ENCODE measurements at regions not wholly inside any gene's neighbourhood (a gene's known extent, or its start where the extent isn't known, plus 50 kb on each side); places are given as distances from the start of the nearest gene placed in this dataset.
"Not testable (repeated sequence)": the region's sequence is repeated elsewhere in the genome, so short reads cannot be mapped to it uniquely, and the experiment has no call there.

DNA sequence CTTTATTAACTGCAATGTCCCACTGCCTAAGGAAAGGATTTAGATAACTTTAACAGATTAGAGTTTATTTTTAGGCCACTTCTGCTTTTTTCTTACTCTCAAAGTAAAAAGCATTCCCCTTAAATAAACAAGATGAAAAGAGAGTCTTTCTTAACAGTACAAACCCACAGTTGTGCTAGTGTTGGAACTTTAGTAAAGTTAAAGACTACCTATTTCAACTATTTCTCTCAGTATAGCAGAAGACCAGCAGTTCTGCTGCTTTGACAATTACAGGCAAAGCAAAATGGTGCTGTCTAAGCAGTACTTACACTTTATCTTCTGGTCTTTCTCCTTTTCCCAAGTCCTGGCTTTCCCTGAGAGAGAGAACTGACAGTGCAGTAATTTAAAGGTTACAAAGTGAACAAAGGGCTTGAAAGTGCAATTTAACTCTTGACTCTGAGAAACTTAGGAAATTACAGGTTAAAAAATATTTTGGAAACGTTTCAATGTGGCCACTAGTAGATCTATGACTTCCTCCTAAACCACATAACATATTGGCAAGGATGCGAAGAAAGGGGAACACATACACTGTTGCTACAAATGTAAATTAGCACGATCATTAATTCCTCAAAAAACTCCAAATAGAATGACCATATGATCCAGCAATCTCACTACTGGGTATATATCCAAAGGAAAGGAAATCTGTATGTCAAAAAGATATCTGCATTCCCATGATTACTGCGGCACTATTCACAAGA lies 135.4 kb upstream of the POGK start:
- Mint-ChIP-seq H3K27ac (no peak overlapping the region), H3K36me3 (no peaks in the 10 kb centered on the region), H3K4me1 (no peaks in the 10 kb centered on the region), H3K4me3 (no peak overlapping the region), H3K9me3 (no peaks in the 10 kb centered on the region), H3K27me3 (no peaks in the 10 kb centered on the region)
- CTCF ChIA-PET, result no interaction called here
- no peak for DNase-seq

DNA sequence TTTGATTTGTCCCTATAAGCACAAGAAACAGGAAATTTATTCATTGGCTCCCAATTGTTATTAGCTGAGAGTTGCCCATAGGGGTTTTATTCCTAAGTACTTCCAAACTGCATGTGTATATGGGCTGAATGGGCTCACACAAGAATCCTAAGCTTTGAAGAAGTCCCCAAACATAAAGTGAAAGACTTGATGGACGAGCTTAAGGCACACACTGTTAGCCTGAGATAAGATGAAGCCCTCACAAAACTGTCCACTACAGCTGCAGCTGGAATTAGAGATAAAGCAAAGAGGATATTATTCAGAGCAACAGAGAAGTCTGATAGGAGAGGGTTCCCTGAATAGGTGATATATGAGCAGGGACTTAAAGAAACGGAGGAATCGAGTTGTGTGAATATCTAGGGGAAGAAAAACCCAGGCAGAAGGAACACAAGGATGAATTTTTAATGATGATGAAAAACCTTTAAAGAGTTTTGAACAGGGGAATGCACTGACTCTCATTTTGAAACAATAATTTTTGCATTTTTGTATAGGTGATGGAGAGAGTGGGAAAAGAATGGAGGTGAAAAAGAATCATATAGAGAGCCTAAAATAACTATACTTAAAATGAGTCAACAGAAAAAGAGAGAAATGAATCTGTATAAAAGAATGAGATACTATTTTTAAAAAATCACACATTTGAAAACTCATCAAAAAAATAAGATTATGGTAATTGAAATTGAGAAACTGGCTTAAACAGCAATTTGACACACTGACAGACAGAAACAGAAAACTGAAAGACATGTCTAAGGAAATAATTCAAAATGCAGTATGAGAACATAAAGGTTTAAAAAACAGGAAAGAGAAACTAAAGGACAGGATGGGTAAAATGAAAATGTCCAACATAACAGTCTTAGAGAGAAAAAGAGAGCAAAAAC lies 133.6 kb upstream of the POGK start:
- Mint-ChIP-seq H3K4me3 (no peak overlapping the region), H3K27ac (no peak overlapping the region), H3K27me3 (no peaks in the 10 kb centered on the region), H3K9me3 (no peaks in the 10 kb centered on the region), H3K4me1 (no peaks in the 10 kb centered on the region), H3K36me3 (no peaks in the 10 kb centered on the region)
- CTCF ChIA-PET, result no interaction called here
- DNase-seq, result no peak

DNA sequence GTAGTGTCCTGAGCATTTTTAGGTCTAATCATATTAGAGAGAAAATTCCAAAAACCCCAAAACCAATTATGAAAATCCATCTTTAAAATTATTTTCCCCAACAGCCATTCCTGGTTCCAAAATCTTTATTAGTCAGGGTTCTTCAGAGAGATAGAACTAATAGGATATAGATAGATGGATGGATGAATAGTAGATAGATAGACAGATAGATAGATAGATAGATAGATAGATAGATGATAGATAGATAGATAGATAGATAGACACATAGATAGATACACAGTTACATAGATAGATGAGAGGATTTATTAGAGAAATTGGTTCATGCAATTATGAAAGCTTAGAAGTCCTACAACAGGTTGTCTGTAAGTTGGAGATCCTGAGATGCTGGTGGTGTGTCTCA lies 122.7 kb upstream of the POGK start:
- no peak overlapping the region for H3K4me3 Mint-ChIP-seq
- no peaks in the 10 kb centered on the region for H3K27me3 Mint-ChIP-seq
- peaks cover 5% of the 10 kb centered on the region for H3K9me3 Mint-ChIP-seq
- DNase-seq, result no peak
- CTCF ChIA-PET, result no interaction called here
- no peak overlapping the region for H3K27ac Mint-ChIP-seq
- H3K36me3 Mint-ChIP-seq, result no peaks in the 10 kb centered on the region
- H3K4me1 Mint-ChIP-seq, result no peaks in the 10 kb centered on the region

DNA sequence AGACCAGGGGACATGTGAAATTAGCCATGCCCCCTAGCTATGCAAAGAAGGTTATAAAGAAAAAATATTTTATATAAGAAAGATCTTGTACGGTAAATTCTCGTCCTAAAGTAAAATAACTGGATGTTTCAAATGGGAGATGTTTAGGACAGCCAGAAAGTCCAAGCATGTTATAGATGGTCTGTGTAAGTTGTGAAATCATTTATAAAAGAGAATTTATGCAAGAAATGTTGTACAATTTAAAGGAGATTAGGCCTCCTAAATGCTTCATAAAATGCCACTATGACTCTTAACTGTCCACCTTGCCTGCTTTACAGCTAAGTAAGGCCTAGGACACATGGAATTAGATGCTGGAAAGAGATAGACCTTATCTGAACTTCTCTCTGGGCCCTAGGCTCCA lies 118.1 kb upstream of the POGK start:
- peaks cover 9% of the 10 kb centered on the region for H3K9me3 Mint-ChIP-seq
- no peak overlapping the region for H3K4me3 Mint-ChIP-seq
- no peaks in the 10 kb centered on the region for H3K27me3 Mint-ChIP-seq
- CTCF ChIA-PET, result no interaction called here
- DNase-seq, result no peak
- no peaks in the 10 kb centered on the region for H3K36me3 Mint-ChIP-seq
- no peaks in the 10 kb centered on the region for H3K4me1 Mint-ChIP-seq
- H3K27ac Mint-ChIP-seq, result no peak overlapping the region

DNA sequence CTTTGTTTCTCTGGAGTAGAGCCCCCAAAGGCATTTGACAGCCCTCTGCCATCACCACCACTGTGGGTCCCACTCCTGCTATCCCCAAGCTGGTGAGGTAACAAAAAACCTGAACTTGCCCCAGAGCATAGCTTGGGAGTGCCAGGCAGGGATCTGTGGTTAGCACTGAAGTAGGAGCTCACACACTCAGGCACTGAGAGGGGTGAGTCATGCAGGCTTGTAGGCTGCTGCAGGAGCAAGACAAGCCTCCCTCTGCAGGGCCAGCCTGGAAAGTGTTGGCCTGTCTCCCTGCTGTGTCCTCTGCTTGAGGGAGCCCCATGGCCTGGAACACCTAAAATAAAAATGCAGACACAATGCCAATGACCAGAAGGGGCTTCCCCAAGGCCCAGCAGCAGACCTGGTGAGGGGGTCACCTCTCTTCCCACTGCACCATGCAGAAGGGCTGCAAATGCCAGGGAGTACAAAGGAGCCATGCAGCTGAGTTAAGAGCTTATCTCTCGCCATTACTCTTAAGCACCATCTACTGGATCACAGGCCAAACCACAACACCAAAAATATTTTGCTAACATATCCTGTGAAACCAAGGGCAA lies 108.9 kb upstream of the POGK start:
- H3K9me3 Mint-ChIP-seq, result no peaks in the 10 kb centered on the region
- H3K27ac Mint-ChIP-seq, result no peak overlapping the region
- no peaks in the 10 kb centered on the region for H3K27me3 Mint-ChIP-seq

DNA sequence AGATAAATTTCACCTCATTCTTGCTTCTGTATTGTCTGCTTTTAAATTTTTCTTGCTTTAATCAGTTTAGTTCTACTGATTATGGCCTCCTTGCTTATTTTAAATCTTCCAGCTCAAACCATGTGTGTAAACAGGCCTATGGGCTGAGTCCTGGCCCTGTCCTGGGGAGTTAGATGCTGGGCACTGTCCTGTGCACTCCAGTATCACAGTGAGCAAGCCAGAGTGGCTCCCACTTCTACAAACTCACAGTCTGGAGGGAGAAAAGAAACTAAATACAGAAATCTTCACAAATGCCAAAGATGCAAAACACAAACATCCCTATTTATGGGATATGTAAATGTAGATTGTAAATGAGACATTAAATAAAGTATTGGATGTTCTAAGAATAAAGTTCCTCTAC lies 101.1 kb upstream of the POGK start:
- Mint-ChIP-seq H3K4me3 (no peak overlapping the region), H3K27ac (no peak overlapping the region), H3K27me3 (no peaks in the 10 kb centered on the region), H3K36me3 (no peaks in the 10 kb centered on the region), H3K9me3 (no peaks in the 10 kb centered on the region), H3K4me1 (no peaks in the 10 kb centered on the region)
- no peak for DNase-seq
- CTCF ChIA-PET, result no interaction called here

More for the DNA sequence above, 108.9 kb upstream of the POGK start:
- Mint-ChIP-seq H3K36me3 (no peaks in the 10 kb centered on the region), H3K4me1 (no peaks in the 10 kb centered on the region), H3K4me3 (no peak overlapping the region)
- CTCF ChIA-PET, result no interaction called here
- DNase-seq, result no peak

DNA sequence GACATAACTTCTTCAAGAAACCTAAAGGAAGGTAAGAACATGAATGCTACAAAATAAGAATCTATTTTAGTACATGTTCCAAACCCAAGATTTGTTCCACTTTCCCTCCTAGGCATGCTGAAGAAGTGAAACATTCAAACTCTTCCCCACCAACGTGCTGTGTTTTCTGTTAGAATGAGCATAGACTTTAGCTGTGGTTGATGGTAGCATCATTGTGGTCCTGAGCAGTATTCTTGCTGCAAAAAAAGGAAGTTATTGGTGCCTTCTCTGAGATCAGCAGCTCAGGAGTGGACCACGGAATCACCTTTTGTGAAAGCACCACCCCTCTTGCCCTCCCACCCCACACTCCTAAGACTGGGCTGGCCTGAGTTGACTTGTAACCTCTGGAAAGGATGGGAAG lies 100.4 kb upstream of the POGK start:
- CTCF ChIA-PET, result no interaction called here
- Mint-ChIP-seq H3K27me3 (no peaks in the 10 kb centered on the region), H3K4me1 (no peaks in the 10 kb centered on the region), H3K36me3 (no peaks in the 10 kb centered on the region), H3K4me3 (no peak overlapping the region), H3K9me3 (no peaks in the 10 kb centered on the region), H3K27ac (no peak overlapping the region)
- DNase-seq, result no peak

DNA sequence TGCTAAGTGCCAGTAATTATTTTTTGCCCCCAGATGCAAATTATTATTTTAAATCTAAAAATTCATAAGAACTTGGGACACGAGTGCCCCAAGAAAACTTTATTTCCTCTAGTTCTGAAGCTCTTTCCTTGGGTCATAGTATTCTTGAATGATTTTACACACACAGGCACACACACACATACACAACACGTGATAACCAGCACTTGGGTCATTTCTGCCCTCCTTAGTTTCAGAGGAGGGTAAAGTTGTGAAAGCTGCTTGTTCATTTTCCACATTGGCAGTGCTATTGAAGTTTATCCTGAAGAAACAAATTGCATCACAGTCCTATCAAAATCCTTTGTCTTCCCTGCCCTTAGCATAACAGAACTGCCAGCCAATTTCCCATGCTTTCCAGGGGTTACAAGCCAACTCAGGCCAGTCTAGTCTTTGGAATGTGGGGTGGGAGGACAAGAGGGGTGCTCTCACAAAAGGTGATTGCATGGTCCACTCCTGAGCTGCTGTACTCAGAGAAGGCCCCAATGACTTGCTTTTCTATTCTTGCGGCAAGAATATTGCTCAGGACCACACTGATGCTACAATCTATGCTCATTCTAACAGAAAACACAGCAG lies 98.5 kb upstream of the POGK start:
- Mint-ChIP-seq H3K27me3 (no peaks in the 10 kb centered on the region), H3K4me1 (no peaks in the 10 kb centered on the region), H3K9me3 (no peaks in the 10 kb centered on the region), H3K4me3 (no peak overlapping the region), H3K27ac (no peak overlapping the region), H3K36me3 (no peaks in the 10 kb centered on the region)
- CTCF ChIA-PET, result interaction anchor here (0.7 kb wide), 1 partner anchor 72 kb away, joined by 3 read pairs; no protein-coding TSS in a partner anchor
- DNase-seq, result no peak

DNA sequence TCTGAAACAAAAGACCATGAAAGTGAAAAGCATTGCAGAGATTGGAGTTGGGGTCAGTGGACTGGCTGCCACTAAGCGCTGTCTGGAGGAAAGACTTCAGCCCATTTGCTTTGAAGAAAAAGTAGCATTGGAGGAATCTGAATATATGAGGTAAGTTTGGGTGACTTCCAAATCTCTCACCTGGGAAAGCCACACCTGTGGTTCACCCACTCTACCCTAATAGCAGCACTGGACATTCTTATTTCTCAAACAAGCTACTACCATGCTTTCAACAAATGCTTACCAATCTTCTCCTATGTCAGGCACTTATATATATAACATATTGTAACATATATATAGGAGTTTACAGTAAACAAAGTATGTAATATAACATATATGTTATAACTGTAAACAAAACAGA lies 76.0 kb upstream of the POGK start:
- no peaks in the 10 kb centered on the region for H3K27me3 Mint-ChIP-seq
- no peak for DNase-seq
- no peaks in the 10 kb centered on the region for H3K9me3 Mint-ChIP-seq
- no peaks in the 10 kb centered on the region for H3K4me1 Mint-ChIP-seq
- no peak overlapping the region for H3K27ac Mint-ChIP-seq
- no peak overlapping the region for H3K4me3 Mint-ChIP-seq
- CTCF ChIA-PET, result no interaction called here
- H3K36me3 Mint-ChIP-seq, result no peaks in the 10 kb centered on the region

DNA sequence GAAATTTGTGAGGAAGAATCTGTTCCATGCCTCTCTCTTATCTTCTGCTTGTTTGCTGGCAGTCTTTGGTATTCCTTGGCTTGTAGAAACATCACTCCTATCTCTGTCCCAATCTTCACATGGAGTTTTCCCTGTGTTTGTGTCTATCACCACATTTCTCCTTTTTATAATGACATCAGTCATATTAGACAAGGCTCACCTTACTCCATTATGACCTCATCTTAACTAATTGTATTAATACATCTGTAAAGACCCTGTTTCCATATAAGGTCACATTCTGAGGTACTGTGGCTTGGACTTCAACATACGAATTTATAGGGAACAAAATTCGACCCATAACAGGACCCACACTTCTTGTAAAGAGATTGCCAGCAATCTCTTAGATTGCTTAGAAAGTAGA lies 72.3 kb upstream of the POGK start:
- H3K4me3 Mint-ChIP-seq, result no peak overlapping the region
- no peak overlapping the region for H3K27ac Mint-ChIP-seq
- H3K36me3 Mint-ChIP-seq, result no peaks in the 10 kb centered on the region
- H3K27me3 Mint-ChIP-seq, result no peaks in the 10 kb centered on the region
- CTCF ChIA-PET, result no interaction called here
- no peak for DNase-seq
- H3K4me1 Mint-ChIP-seq, result no peaks in the 10 kb centered on the region
- H3K9me3 Mint-ChIP-seq, result peaks cover 11% of the 10 kb centered on the region

DNA sequence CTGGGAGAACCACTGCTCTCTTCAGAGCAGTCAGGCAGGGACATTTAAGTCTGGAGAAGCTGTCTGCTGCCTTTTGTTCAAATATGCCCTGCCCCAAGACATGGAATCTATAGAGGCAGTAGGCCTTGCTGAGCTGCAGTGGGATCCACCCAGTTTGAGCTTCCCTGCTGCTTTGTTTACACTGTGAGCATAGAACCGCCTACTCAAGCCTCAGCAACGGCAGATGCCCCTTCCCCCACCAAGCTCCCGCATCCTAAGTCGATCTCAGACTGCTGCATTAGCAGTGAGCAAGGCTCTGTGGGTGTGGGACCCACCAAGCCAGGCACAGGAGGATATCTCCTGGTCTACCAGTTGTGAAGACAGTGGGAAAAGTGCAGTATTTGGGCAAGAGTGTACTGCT lies 54.6 kb upstream of the POGK start:
- H3K4me3 Mint-ChIP-seq, CTCF ChIA-PET, H3K27ac Mint-ChIP-seq, H3K36me3 Mint-ChIP-seq, DNase-seq, H3K9me3 Mint-ChIP-seq, H3K4me1 Mint-ChIP-seq: not testable (repeated sequence)
- H3K27me3 Mint-ChIP-seq, result peaks cover 14% of the 10 kb centered on the region

DNA sequence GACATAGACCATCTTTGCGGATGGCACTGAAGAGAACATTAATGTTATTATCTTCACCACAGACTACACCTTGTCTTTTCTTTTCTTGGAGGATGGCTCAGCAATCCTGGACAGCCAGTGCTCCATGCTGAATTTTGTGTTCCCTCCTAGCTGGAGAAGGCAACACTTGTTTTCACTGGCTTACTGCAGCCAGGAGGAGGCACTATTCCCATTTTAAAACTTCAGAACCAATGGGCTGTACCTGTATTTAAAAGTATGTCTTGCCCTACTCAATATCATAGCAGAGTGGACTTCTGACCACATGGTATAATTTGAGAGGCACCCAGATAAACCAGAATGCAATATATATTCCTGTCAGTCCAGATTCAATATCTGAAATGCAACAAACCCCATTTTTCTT lies 53.3 kb upstream of the POGK start:
- H3K4me3 Mint-ChIP-seq, result no peak overlapping the region
- peaks cover 15% of the 10 kb centered on the region for H3K27me3 Mint-ChIP-seq
- DNase-seq, result no peak
- H3K4me1 Mint-ChIP-seq, result no peaks in the 10 kb centered on the region
- no peaks in the 10 kb centered on the region for H3K9me3 Mint-ChIP-seq
- H3K27ac Mint-ChIP-seq, result no peak overlapping the region
- no peaks in the 10 kb centered on the region for H3K36me3 Mint-ChIP-seq
- CTCF ChIA-PET, result interaction anchor here (1.0 kb wide), 1 partner anchor 273 kb away, joined by 5 read pairs; no protein-coding TSS in a partner anchor

DNA sequence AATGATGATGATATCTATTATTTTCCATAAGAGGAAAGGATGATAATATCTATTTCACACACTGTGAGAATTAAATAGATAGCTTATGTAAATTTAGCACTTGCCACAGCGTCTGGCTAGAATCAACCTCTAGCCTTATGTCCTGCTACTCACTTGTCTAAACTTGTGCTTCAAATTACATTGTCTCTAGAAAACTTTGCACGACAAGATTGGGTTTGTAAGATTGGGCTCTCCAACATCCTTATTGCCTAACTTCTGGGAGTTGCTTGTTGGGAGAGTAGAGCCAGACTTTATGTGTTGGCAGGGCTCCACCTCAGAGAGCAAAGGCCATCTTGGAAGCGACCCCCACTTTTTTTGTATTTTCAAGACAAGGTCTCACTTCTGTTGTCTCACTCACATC lies 50.0 kb upstream of the POGK start:
- Mint-ChIP-seq H3K36me3 (no peaks in the 10 kb centered on the region), H3K27ac (no peak overlapping the region), H3K4me1 (no peaks in the 10 kb centered on the region), H3K27me3 (peaks cover 13% of the 10 kb centered on the region), H3K4me3 (no peak overlapping the region), H3K9me3 (no peaks in the 10 kb centered on the region)
- DNase-seq, result no peak
- CTCF ChIA-PET, result no interaction called here
